GM23248 (cell line): ENCODE measurements at regions not wholly inside any gene's neighbourhood (a gene's known extent, or its start where the extent isn't known, plus 50 kb on each side); places are given as distances from the start of the nearest gene placed in this dataset.

ENCODE experiments used
- DNase-seq: peaks from one replicate; pipeline ENCODE4 v3.0.0-alpha.2; 2015
- H2AFZ ChIP-seq: fragments of 200-600 bp; sonication (generic); 2 replicates; pipeline ENCODE4 v1.6.1; 2016; ENCODE audit warnings: antibody characterized with exemption
- H3F3A ChIP-seq: fragments of 200-600 bp; sonication (generic); 2 replicates; pipeline ENCODE4 v1.6.1; 2016; ENCODE audit warnings: mild to moderate bottlenecking, antibody characterized with exemption, mixed run types; ENCODE audit not compliant: insufficient read depth
- H3K27ac ChIP-seq: fragments of 200-600 bp; sonication (generic); 2 replicates; pipeline ENCODE4 v1.5.1; 2016; ENCODE audit warnings: mild to moderate bottlenecking
- H3K27me3 ChIP-seq: fragments of 200-600 bp; sonication (generic); replicated peaks from 2 replicates; pipeline ENCODE4 v1.6.1; 2016; ENCODE audit warnings: mild to moderate bottlenecking; ENCODE audit not compliant: insufficient read depth
- H3K36me3 ChIP-seq: fragments of 200-600 bp; sonication (generic); 2 replicates; pipeline ENCODE4 v1.6.1; 2016; ENCODE audit warnings: low read depth, mild to moderate bottlenecking
- H3K4me1 ChIP-seq: fragments of 200-600 bp; sonication (generic); 2 replicates; pipeline ENCODE4 v1.6.1; 2016; ENCODE audit warnings: mild to moderate bottlenecking; ENCODE audit not compliant: insufficient read depth
- H3K4me2 ChIP-seq: fragments of 200-600 bp; sonication (generic); one replicate; pipeline ENCODE4 v1.6.1; 2016; ENCODE audit warnings: mild to moderate bottlenecking; ENCODE audit not compliant: unreplicated experiment
- H3K4me3 ChIP-seq: fragments of 200-600 bp; sonication (generic); 2 replicates; pipeline ENCODE4 v1.5.1; 2016; ENCODE audit warnings: mild to moderate bottlenecking
- H3K79me2 ChIP-seq: fragments of 200-600 bp; sonication (generic); 2 replicates; pipeline ENCODE4 v1.6.1; 2016; ENCODE audit warnings: mild to moderate bottlenecking; ENCODE audit not compliant: insufficient read depth
- H3K9ac ChIP-seq: fragments of 200-600 bp; sonication (generic); 2 replicates; pipeline ENCODE4 v1.6.1; 2016; ENCODE audit warnings: mild to moderate bottlenecking
- H3K9me2 ChIP-seq: fragments of 200-600 bp; sonication (generic); 2 replicates; pipeline ENCODE4 v1.6.1; 2016; ENCODE audit warnings: mixed run types, mild to moderate bottlenecking, moderate library complexity; ENCODE audit not compliant: insufficient read depth
- H3K9me3 ChIP-seq: fragments of 200-600 bp; sonication (generic); one replicate; pipeline ENCODE4 v1.6.1; 2017; ENCODE audit warnings: low read depth
- H4K20me1 ChIP-seq: fragments of 200-600 bp; sonication (generic); 2 replicates; pipeline ENCODE4 v1.6.0; 2016; ENCODE audit not compliant: insufficient read depth
- EZH2 ChIP-seq: fragments of 200-600 bp; sonication (generic); IDR thresholded peaks from 2 replicates; pipeline ENCODE4 v1.6.1; 2018; ENCODE audit warnings: antibody characterized with exemption, mild to moderate bottlenecking; ENCODE audit not compliant: insufficient read depth, poor library complexity, severe bottlenecking
- EZH2phosphoT487 ChIP-seq: fragments of 200-600 bp; sonication (generic); IDR thresholded peaks from 2 replicates; pipeline ENCODE4 v1.6.1; 2018; ENCODE audit warnings: antibody characterized with exemption, moderate library complexity, mild to moderate bottlenecking, low read depth; ENCODE audit not compliant: insufficient read depth
- WGBS, 2 experiments: methylation state at CpG; one replicate each; pipeline ENCODE4 v1.1.6; 2015 to 2017; ENCODE audit warnings: low lambda C conversion rate in 2 of 2, low coverage in 1 of 2; ENCODE audit errors: missing lambda C conversion rate in 2 of 2; 5-methylcytosine and 5-hydroxymethylcytosine counted together
- in situ Hi-C: fragments of 300-500 bp; cut with MboI; formaldehyde crosslinking; loops from 2 replicates; pipeline ENCODE4 v1.15.0; 2020

GRCh38 chr17:73827627-73828291 is 183.5 kb upstream of the SDK2 start:
- Histone ChIP-seq H3K4me3 (no peak overlapping the region), H3K27me3 (no peaks in the 10 kb centered on the region; the same call in 1 of the 2 replicates), H3K9me3 (no peaks in the 10 kb centered on the region), H3K79me2 (no peaks in the 10 kb centered on the region), H4K20me1 (no peaks in the 10 kb centered on the region), H3K9ac (no peak overlapping the region), H2AFZ (no peak overlapping the region), H3K9me2 (no peaks in the 10 kb centered on the region), H3K4me1 (no peaks in the 10 kb centered on the region), H3K4me2 (no peak overlapping the region), H3F3A (no peaks in the 10 kb centered on the region), H3K36me3 (no peaks in the 10 kb centered on the region), H3K27ac (no peak overlapping the region)
- no peak for TF ChIP-seq EZH2
- TF ChIP-seq EZH2phosphoT487, result no peak
- 57 to 58% methylated on average over 19 of the region's 19 CpGs for WGBS, 2 experiments
- in situ Hi-C loops, result no loop called here
- DNase-seq, result no peak

DNA sequence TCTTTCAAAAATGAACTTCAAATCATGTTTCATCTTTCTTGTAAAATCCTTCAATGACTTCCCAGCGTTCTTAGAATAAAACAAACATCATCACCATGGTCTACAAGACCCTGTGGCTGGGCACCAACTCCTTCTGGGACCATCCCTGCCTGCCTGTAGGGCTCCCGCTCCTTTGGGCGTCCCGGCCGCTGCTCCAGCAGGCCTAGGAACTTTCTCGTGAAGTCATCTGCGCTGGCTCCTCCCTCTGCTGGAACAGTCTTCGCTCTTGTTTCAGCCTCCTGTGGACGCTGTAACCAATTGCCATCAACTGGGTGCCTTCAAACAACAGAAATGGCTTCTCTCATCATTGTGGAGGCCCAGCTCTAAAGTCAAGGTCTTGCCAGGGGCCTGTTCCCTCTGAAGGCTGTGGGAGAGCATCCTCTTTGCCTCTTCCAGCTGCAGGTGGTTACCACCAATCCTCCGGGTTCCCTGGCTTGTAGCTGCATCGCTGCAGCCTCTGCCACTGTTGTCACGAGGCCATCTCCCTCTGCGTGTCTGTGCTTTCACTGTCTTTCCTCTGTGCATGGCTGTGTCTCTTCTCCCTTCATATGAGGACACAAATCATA is 185.5 kb upstream of the SDK2 start:
- H3K9ac ChIP-seq, result no peak overlapping the region
- no peak overlapping the region for H3K27ac ChIP-seq
- H3K4me2 ChIP-seq, result no peak overlapping the region
- H3K79me2 ChIP-seq, result no peaks in the 10 kb centered on the region
- no peak for TF ChIP-seq EZH2
- no peak for TF ChIP-seq EZH2phosphoT487
- in situ Hi-C loops, result loop anchor here (10.0 kb wide), 1 partner anchor 65 kb away; no protein-coding TSS in a partner anchor
- no peak overlapping the region for H3K4me3 ChIP-seq
- no peaks in the 10 kb centered on the region for H3K9me2 ChIP-seq
- WGBS, 2 experiments, result 61 to 65% methylated on average over 13 of the region's 13 CpGs
- no peaks in the 10 kb centered on the region for H4K20me1 ChIP-seq
- H3K9me3 ChIP-seq, result no peaks in the 10 kb centered on the region
- no peaks in the 10 kb centered on the region for H3K4me1 ChIP-seq
- H3K27me3 ChIP-seq, result no peaks in the 10 kb centered on the region
- H3F3A ChIP-seq, result no peaks in the 10 kb centered on the region
- no peak for DNase-seq
- H3K36me3 ChIP-seq, result no peaks in the 10 kb centered on the region
- no peak overlapping the region for H2AFZ ChIP-seq

DNA sequence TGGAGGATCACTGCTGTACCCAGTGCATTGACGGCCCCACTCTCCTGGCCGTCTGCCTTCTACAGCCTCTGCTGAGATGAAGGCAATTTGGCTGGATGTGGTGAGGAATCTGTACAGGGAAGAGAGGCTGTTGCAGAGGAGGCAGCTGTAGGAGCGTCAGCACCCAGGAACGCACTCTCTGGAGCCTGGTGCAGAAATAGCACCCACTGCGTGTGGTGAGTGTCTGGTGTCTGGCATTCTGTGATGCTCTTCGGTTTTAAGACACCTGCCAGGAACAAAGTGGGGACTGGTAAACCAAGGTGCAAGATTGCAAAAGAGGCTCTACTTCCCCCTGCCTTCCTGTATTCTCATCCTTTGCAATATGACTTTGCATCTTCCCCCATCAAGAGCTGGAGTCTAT is 187.5 kb upstream of the SDK2 start:
- WGBS, 2 experiments, result 58 to 59% methylated on average over 6 of the region's 6 CpGs
- Histone ChIP-seq H2AFZ (no peak overlapping the region), H3K4me2 (no peak overlapping the region), H3K27me3 (peaks cover 11% of the 10 kb centered on the region; the same call in 1 of the 2 replicates), H3K27ac (no peak overlapping the region), H3K9me2 (no peaks in the 10 kb centered on the region), H3K9ac (no peak overlapping the region), H4K20me1 (no peaks in the 10 kb centered on the region), H3K36me3 (no peaks in the 10 kb centered on the region), H3K4me3 (no peak overlapping the region), H3K4me1 (no peaks in the 10 kb centered on the region), H3K79me2 (no peaks in the 10 kb centered on the region), H3K9me3 (no peaks in the 10 kb centered on the region), H3F3A (no peaks in the 10 kb centered on the region)
- no peak for TF ChIP-seq EZH2phosphoT487
- no peak for TF ChIP-seq EZH2
- DNase-seq, result no peak
- in situ Hi-C loops, result loop anchor here (10.0 kb wide), 1 partner anchor 63 kb away; no protein-coding TSS in a partner anchor

DNA sequence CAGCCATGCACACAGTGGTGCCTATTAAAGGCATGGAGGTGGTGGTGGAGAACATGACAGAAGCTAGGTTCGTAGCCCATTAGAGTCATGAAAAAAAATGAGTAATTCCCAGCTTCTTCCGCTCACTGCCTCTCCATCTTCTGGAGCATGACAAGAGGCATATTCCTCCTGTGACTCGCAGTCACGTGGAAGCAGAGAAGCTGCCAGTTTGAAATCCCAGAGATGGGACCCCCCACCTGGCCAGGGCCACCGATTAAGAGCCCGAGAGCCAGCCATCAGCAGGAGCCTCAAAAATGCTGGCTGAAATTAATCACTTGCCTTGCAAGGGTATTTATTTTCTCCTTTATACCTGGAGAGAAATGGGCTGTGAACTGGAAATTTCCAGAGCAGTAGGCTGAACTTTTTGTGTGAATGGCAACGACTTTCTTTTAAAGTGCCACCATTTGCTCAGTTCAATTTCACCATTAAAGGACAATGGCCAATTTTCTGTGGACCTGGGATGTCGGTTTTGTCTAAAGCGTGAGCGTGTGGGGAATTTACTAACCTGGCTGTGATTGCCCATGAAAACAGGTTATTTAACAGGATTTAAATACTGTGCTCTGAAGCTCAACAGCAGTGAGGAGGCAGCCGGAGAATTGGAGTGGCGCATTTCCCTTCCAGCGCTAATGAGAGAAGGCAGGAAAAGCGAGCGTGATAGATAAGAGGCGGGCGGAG is 189.7 kb upstream of the SDK2 start:
- Histone ChIP-seq H4K20me1 (no peaks in the 10 kb centered on the region), H3K4me1 (no peaks in the 10 kb centered on the region), H3K79me2 (no peaks in the 10 kb centered on the region), H3K36me3 (no peaks in the 10 kb centered on the region), H3K4me2 (no peak overlapping the region), H3K27me3 (peaks cover 11% of the 10 kb centered on the region; the same call in 1 of the 2 replicates), H3K9me2 (no peaks in the 10 kb centered on the region), H3K27ac (no peak overlapping the region), H3F3A (no peaks in the 10 kb centered on the region), H3K4me3 (no peak overlapping the region), H2AFZ (no peak overlapping the region), H3K9me3 (no peaks in the 10 kb centered on the region), H3K9ac (no peak overlapping the region)
- no peak for TF ChIP-seq EZH2
- no peak for TF ChIP-seq EZH2phosphoT487
- DNase-seq, result no peak
- WGBS, 2 experiments, result 41 to 44% methylated on average over 17 of the region's 17 CpGs
- in situ Hi-C loops, result loop anchor here (10.0 kb wide), 1 partner anchor 61 kb away; no protein-coding TSS in a partner anchor
